Neural progenitor cell (in vitro differentiated cells): ENCODE measurements at regions not wholly inside any gene's neighbourhood (a gene's known extent, or its start where the extent isn't known, plus 50 kb on each side); places are given as distances from the start of the nearest gene placed in this dataset.

Experiments used
- CTCF ChIP-seq: fragments of 200-600 bp; sonication (generic); IDR thresholded peaks from 2 replicates; pipeline ENCODE4 v1.5.1; 2017; ENCODE audit warnings: antibody characterized with exemption, mild to moderate bottlenecking
- EZH2 ChIP-seq: fragments of 200-600 bp; sonication (generic); IDR thresholded peaks from 2 replicates; pipeline ENCODE4 v1.6.1; 2017; ENCODE audit warnings: antibody characterized with exemption, mild to moderate bottlenecking, moderate library complexity
- EZH2phosphoT487 ChIP-seq: fragments of 200-600 bp; sonication (generic); IDR thresholded peaks from 2 replicates; pipeline ENCODE4 v1.6.1; 2017; ENCODE audit warnings: antibody characterized with exemption

- TF ChIP-seq EZH2, result no peak
- no peak for TF ChIP-seq EZH2phosphoT487
- no peak for TF ChIP-seq CTCF
Observed at GRCh38 chr11:128341280-128342248, 245.8 kb downstream of the ETS1 start.
